Panc1 (cell line): ENCODE measurements at regions not wholly inside any gene's neighbourhood (a gene's known extent, or its start where the extent isn't known, plus 50 kb on each side); places are given as distances from the start of the nearest gene placed in this dataset.

Source experiments
- ATAC-seq: fragments of 200-7000 bp; cut with Tn5 transposase; 2 replicates; pipeline ENCODE4 v1.9.1; 2020; ENCODE audit warnings: mild to moderate bottlenecking, moderate library complexity
- BruUV-seq: library from RNA; stranded (reverse); fragments of 400-500 nt; replicated peaks from 2 replicates; lab custom pipeline; 2021; lab: Mats Ljungman, UMichigan
- CTCF ChIA-PET: fragments of 300-600 bp; sonication (Branson Sonifier 250); formaldehyde crosslinking; loops from one replicate; lab custom pipeline; 2022; ENCODE audit warnings: antibody characterized with exemption; lab: Charles Lee
- POLR2A ChIA-PET: fragments of 300-600 bp; sonication (Branson Sonifier 250); formaldehyde crosslinking; loops from one replicate; lab custom pipeline; 2022; ENCODE audit warnings: antibody characterized with exemption; lab: Charles Lee
- DNase-seq: peaks from one replicate; pipeline ENCODE4 v3.0.0-alpha.2; 2010; ENCODE audit warnings: low read depth, low spot score
- H3K27ac ChIP-seq: 2 replicates; pipeline ENCODE4 v1.5.1; 2011; ENCODE audit warnings: mild to moderate bottlenecking, low read length, inconsistent platforms
- H3K27me3 ChIP-seq: fragments of 200-500 bp; sonication (Bioruptor generic); 2 replicates; pipeline ENCODE4 v1.6.0; 2014; ENCODE audit warnings: low read length, inconsistent platforms; ENCODE audit not compliant: control insufficient read depth, insufficient read depth
- H3K36me3 ChIP-seq: fragments of 200-500 bp; sonication (Bioruptor generic); 2 replicates; pipeline ENCODE4 v1.5.1; 2014; ENCODE audit warnings: inconsistent platforms, mild to moderate bottlenecking, low read length, moderate library complexity; ENCODE audit not compliant: control insufficient read depth, insufficient read depth
- H3K4me1 ChIP-seq: 2 replicates; pipeline ENCODE4 v1.5.1; 2011; ENCODE audit warnings: inconsistent platforms, mild to moderate bottlenecking, low read length, moderate library complexity; ENCODE audit not compliant: control insufficient read depth, insufficient read depth
- H3K4me3 ChIP-seq, 2 experiments: 2 replicates each; pipeline ENCODE4 v1.5.1; 2011 to 2012; ENCODE audit warnings: low read depth in 2 of 2, low read length in 2 of 2, mild to moderate bottlenecking in 2 of 2, inconsistent platforms in 1 of 2, moderate library complexity in 1 of 2
- H3K9me3 ChIP-seq: fragments of 200-500 bp; sonication (Bioruptor generic); 2 replicates; pipeline ENCODE4 v1.5.1; 2014; ENCODE audit warnings: low read depth, mild to moderate bottlenecking, inconsistent platforms, low read length, moderate library complexity; ENCODE audit not compliant: control insufficient read depth, insufficient read depth
- POLR2AphosphoS5 ChIP-seq: IDR thresholded peaks from 2 replicates; pipeline ENCODE4 v1.6.1; 2012; ENCODE audit warnings: mild to moderate bottlenecking, low read depth, low read length, moderate library complexity
- SIN3A ChIP-seq: IDR thresholded peaks from 2 replicates; pipeline ENCODE4 v1.6.1; 2012; ENCODE audit warnings: low read depth, mild to moderate bottlenecking, low read length, moderate library complexity, borderline replicate concordance; ENCODE audit not compliant: insufficient read depth
- TCF7L2 ChIP-seq: IDR thresholded peaks from 2 replicates; pipeline ENCODE4 v1.6.1; 2011; ENCODE audit warnings: mild to moderate bottlenecking, low read depth, low read length, inconsistent platforms
- in situ Hi-C: cut with HindIII; loops from 2 replicates; pipeline ENCODE4 v1.10.0; 2016; ENCODE audit warnings: low sequenced_read_pairs, low pct_unique_long_range_greater_than_20kb
- intact Hi-C: fragments of 100-400 bp; cut with micrococcal nuclease; formaldehyde crosslinking; loops from one replicate; pipeline ENCODE4 v1.10.0; 2022; ENCODE audit not compliant: unreplicated experiment
- TF ChIP-seq, protein P1 (sequence below): fragments of 450-650 bp; IDR thresholded peaks from 2 replicates; pipeline ENCODE4 v1.5.1; 2017; ENCODE audit warnings: mild to moderate bottlenecking
- TF ChIP-seq, protein P2 (sequence below), 2 experiments: IDR thresholded peaks; 2 replicates each; pipeline ENCODE4 v1.6.1; 2011 to 2012; ENCODE audit warnings: low read depth in 2 of 2, control low read depth in 1 of 2, low read length in 1 of 2, mild to moderate bottlenecking in 1 of 2, moderate library complexity in 1 of 2; ENCODE audit not compliant: insufficient read depth in 1 of 2

DNA sequence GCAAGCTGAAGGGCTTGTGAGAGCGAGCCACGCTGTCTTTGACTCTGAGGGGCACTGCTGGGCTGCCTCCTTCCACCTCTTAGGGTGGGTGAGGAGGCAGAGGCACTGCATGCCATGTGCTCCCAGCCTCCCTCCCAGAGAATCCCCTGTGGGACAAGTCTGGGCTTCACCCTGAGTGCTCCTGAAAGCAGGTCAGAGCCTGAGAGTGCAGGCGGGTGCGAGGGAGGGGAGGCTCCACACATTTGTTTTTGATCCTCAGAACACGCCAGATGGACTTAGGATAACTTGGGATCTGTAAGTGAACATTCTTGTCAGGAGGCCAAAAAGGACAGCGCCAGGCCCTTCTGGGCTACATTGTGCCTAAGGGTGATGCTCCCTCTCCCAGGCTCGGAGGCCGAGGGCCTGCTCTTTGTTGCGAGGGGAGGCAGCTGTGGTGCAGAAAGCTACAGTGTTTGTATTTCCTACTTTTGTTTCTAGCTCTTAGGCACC is 155.4 kb downstream of the TMX1 start:
- intact Hi-C loops (no loop called here), in situ Hi-C loops (no loop called here)
- Histone ChIP-seq H3K27me3 (no peaks in the 10 kb centered on the region), H3K4me1 (peaks cover 14% of the 10 kb centered on the region), H3K9me3 (no peaks in the 10 kb centered on the region), H3K36me3 (no peaks in the 10 kb centered on the region), H3K4me3 (peak overlapping the region in 1 of 2 experiments; percentile 19; a peak in 2 of 4 replicates), H3K27ac (peak overlapping the region; percentile 69)
- ChIA-PET CTCF (no interaction called here), POLR2A (no interaction called here)
- TF ChIP-seq POLR2AphosphoS5 (no peak), SIN3A (no peak), TCF7L2 (no peak)
- TF ChIP-seq, protein P1, sequence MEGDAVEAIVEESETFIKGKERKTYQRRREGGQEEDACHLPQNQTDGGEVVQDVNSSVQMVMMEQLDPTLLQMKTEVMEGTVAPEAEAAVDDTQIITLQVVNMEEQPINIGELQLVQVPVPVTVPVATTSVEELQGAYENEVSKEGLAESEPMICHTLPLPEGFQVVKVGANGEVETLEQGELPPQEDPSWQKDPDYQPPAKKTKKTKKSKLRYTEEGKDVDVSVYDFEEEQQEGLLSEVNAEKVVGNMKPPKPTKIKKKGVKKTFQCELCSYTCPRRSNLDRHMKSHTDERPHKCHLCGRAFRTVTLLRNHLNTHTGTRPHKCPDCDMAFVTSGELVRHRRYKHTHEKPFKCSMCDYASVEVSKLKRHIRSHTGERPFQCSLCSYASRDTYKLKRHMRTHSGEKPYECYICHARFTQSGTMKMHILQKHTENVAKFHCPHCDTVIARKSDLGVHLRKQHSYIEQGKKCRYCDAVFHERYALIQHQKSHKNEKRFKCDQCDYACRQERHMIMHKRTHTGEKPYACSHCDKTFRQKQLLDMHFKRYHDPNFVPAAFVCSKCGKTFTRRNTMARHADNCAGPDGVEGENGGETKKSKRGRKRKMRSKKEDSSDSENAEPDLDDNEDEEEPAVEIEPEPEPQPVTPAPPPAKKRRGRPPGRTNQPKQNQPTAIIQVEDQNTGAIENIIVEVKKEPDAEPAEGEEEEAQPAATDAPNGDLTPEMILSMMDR, result no peak
- TF ChIP-seq, protein P2, sequence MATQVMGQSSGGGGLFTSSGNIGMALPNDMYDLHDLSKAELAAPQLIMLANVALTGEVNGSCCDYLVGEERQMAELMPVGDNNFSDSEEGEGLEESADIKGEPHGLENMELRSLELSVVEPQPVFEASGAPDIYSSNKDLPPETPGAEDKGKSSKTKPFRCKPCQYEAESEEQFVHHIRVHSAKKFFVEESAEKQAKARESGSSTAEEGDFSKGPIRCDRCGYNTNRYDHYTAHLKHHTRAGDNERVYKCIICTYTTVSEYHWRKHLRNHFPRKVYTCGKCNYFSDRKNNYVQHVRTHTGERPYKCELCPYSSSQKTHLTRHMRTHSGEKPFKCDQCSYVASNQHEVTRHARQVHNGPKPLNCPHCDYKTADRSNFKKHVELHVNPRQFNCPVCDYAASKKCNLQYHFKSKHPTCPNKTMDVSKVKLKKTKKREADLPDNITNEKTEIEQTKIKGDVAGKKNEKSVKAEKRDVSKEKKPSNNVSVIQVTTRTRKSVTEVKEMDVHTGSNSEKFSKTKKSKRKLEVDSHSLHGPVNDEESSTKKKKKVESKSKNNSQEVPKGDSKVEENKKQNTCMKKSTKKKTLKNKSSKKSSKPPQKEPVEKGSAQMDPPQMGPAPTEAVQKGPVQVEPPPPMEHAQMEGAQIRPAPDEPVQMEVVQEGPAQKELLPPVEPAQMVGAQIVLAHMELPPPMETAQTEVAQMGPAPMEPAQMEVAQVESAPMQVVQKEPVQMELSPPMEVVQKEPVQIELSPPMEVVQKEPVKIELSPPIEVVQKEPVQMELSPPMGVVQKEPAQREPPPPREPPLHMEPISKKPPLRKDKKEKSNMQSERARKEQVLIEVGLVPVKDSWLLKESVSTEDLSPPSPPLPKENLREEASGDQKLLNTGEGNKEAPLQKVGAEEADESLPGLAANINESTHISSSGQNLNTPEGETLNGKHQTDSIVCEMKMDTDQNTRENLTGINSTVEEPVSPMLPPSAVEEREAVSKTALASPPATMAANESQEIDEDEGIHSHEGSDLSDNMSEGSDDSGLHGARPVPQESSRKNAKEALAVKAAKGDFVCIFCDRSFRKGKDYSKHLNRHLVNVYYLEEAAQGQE (IDR thresholded peaks at IDR 0.05; ENCODE audit: insufficient read depth in 1 of 2, low read depth in 2 of 2, low read length in 1 of 2), result no peak
- DNase-seq (no peak), ATAC-seq (peak; percentile 69)
- no TSS peak for BruUV-seq

DNA sequence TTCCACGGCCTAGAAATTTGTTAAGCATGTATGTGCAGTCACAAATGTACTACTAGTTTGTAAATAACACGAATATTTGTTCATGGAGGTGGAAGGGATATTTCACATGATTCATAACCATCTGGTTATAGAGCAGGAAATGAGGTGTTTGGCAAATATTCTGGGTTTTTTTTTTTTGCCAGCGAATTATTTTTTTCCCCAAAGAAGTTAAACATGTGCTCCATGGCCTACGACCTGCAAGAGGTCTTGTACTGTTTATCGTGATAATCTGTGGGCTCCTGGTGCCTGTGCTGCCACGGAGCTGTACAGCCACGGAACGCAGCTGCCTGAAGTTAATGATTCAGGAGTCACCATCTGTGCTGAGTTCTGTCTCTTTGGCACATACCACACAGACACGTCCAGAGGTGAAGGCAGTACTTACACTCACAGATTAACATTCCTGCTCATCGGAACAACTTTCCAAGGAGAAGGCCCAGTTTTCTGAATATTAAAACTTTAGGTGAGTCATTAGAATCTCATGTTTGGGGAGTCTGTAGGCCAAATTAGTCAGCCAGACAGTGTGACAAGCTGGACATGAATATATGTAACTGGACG is 156.3 kb downstream of the TMX1 start:
- H3K36me3 ChIP-seq, result no peaks in the 10 kb centered on the region
- H3K27me3 ChIP-seq, result no peaks in the 10 kb centered on the region
- intact Hi-C loops (no loop called here), in situ Hi-C loops (no loop called here)
- BruUV-seq, result no TSS peak
- no peak for TF ChIP-seq SIN3A
- TF ChIP-seq POLR2AphosphoS5, result no peak
- TF ChIP-seq, protein P1, result no peak
- no peak for TF ChIP-seq TCF7L2
- TF ChIP-seq, protein P2 (IDR thresholded peaks at IDR 0.05; ENCODE audit: insufficient read depth in 1 of 2, low read depth in 2 of 2, low read length in 1 of 2), result no peak
- POLR2A ChIA-PET, result no interaction called here
- no peaks in the 10 kb centered on the region for H3K9me3 ChIP-seq
- CTCF ChIA-PET, result no interaction called here
- H3K4me1 ChIP-seq, result peaks cover 14% of the 10 kb centered on the region
- DNase-seq, result peak; percentile 78
- H3K27ac ChIP-seq, result peak overlapping the region; percentile 69
- peak overlapping the region in 1 of 2 experiments; percentile 24; a peak in 2 of 4 replicates for H3K4me3 ChIP-seq
- peak; percentile 82 for ATAC-seq
